Fibroblast of skin of left biceps (primary cell): ENCODE measurements at regions not wholly inside any gene's neighbourhood (a gene's known extent, or its start where the extent isn't known, plus 50 kb on each side); places are given as distances from the start of the nearest gene placed in this dataset.
"Not testable (repeated sequence)": the region's sequence is repeated elsewhere in the genome, so short reads cannot be mapped to it uniquely, and the experiment has no call there.

Experiments
- DNase-seq, 2 experiments: peaks; one replicate each; pipeline ENCODE4 v3.0.0-alpha.2; 2013; ENCODE audit warnings: low read depth in 2 of 2

- DNase-seq, result no peak
Observed at GRCh38 chr5:157987259-157987658, 128.3 kb upstream of the CLINT1 start.

GRCh38 chr5:157986431-157986990, 127.6 kb upstream of the CLINT1 start:
- DNase-seq, result no peak

GRCh38 chr5:157984611-157985010, 125.7 kb upstream of the CLINT1 start:
- no peak for DNase-seq

- DNase-seq, result no peak
Observed at GRCh38 chr5:157983906-157984551, 125.1 kb upstream of the CLINT1 start.

- DNase-seq, result no peak
Observed at GRCh38 chr5:157978061-157978460, 119.1 kb upstream of the CLINT1 start.

GRCh38 chr5:157976429-157976828, 117.5 kb upstream of the CLINT1 start:
- DNase-seq, result no peak

GRCh38 chr5:157972579-157972978, 113.6 kb upstream of the CLINT1 start:
- no peak for DNase-seq

GRCh38 chr5:157971571-157972216, 112.7 kb upstream of the CLINT1 start:
- DNase-seq, result peak; percentile 34 to 37

- not testable (repeated sequence) for DNase-seq
Observed at GRCh38 chr5:157968570-157968969, 109.6 kb upstream of the CLINT1 start.

- DNase-seq, result no peak
Observed at GRCh38 chr5:157965989-157966388, 107.0 kb upstream of the CLINT1 start.

- DNase-seq, result no peak
Observed at GRCh38 chr5:157965040-157965678, 106.2 kb upstream of the CLINT1 start.

- DNase-seq, result no peak
Observed at GRCh38 chr5:157963761-157964160, 104.8 kb upstream of the CLINT1 start.

GRCh38 chr5:157963244-157963643, 104.3 kb upstream of the CLINT1 start:
- no peak for DNase-seq

GRCh38 chr5:157962686-157963085, 103.7 kb upstream of the CLINT1 start:
- not testable (repeated sequence) for DNase-seq

GRCh38 chr5:157961896-157962590, 103.1 kb upstream of the CLINT1 start:
- no peak for DNase-seq

- DNase-seq, result no peak
Observed at GRCh38 chr5:157961176-157961575, 102.2 kb upstream of the CLINT1 start.

- DNase-seq, result no peak
Observed at GRCh38 chr5:157959370-157959769, 100.4 kb upstream of the CLINT1 start.

- DNase-seq, result no peak
Observed at GRCh38 chr5:157956271-157956885, 97.4 kb upstream of the CLINT1 start.

- DNase-seq, result no peak
Observed at GRCh38 chr5:157955541-157956172, 96.7 kb upstream of the CLINT1 start.

- DNase-seq, result no peak
Observed at GRCh38 chr5:157952374-157952685, 93.4 kb upstream of the CLINT1 start.

- no peak for DNase-seq
Observed at GRCh38 chr5:157951673-157952373, 92.9 kb upstream of the CLINT1 start.
